ENCODE measurements at regions not wholly inside any gene's neighbourhood (a gene's known extent, or its start where the extent isn't known, plus 50 kb on each side); places are given as distances from the start of the nearest gene placed in this dataset.

DNA sequence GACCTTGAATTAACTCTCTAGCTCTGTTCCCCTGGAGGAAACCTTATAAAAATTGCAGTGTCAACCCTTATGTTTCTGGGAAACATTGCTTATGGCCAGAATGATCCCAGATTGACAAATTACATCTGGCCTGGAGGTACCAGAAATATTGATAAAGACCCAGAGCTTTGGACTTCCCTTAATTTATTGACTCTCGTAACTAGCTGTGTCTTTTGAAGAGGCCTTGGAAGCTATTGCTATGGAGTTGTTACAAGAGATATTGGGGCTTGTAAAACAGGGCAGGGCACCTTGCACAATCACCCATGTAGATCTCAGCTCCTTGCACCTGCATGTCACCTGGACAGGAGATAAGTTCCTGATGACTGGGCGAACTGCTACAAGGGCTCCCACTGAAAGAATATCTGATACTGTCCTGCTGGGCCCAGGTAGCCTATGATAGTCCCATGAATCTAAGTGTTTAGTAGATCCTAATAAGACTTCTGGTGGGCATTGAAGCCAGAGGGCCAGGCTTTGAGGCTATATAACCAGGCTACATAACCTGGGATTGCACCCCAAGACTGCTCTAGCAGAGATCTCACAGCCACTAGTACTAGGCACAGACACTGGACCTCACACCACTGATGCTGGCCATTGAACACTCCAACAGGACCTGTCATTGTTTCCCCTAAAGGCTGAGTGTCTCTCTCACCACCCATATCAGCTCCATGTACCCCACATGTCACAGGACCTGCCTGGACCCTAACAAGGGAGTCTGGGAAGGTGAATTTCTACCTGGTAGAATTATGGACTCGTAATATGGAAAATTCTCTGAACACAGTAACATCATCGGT lies 135.7 kb upstream of the PWP1 start:
- Histone ChIP-seq H3K9me3 (no peaks in the 10 kb centered on the region), H3K27ac (no peak overlapping the region), H3K27me3 (no peaks in the 10 kb centered on the region), H3K36me3 (ENCODE audit: low read depth, missing control alignments) (no peaks in the 10 kb centered on the region), H3K4me3 (no peak overlapping the region), H3K4me1 (no peaks in the 10 kb centered on the region)
- TF ChIP-seq POLR2A (IDR thresholded peaks at IDR 0.05): no peak
- TF ChIP-seq, protein P1, sequence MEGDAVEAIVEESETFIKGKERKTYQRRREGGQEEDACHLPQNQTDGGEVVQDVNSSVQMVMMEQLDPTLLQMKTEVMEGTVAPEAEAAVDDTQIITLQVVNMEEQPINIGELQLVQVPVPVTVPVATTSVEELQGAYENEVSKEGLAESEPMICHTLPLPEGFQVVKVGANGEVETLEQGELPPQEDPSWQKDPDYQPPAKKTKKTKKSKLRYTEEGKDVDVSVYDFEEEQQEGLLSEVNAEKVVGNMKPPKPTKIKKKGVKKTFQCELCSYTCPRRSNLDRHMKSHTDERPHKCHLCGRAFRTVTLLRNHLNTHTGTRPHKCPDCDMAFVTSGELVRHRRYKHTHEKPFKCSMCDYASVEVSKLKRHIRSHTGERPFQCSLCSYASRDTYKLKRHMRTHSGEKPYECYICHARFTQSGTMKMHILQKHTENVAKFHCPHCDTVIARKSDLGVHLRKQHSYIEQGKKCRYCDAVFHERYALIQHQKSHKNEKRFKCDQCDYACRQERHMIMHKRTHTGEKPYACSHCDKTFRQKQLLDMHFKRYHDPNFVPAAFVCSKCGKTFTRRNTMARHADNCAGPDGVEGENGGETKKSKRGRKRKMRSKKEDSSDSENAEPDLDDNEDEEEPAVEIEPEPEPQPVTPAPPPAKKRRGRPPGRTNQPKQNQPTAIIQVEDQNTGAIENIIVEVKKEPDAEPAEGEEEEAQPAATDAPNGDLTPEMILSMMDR (IDR thresholded peaks at IDR 0.05): no peak
- 90 to 93% methylated on average over 3 to 4 of the region's 4 CpGs for WGBS, 2 donors
- intact Hi-C loops (cut with DNase I; ENCODE audit: low total_unique reads): no loop called here
- no peak for DNase-seq

GRCh38 chr12:107551434-107551833 lies 134.2 kb upstream of the PWP1 start:
- Histone ChIP-seq H3K36me3 (ENCODE audit: low read depth, missing control alignments) (no peaks in the 10 kb centered on the region), H3K4me3 (no peak overlapping the region), H3K27me3 (no peaks in the 10 kb centered on the region), H3K4me1 (no peaks in the 10 kb centered on the region), H3K27ac (no peak overlapping the region), H3K9me3 (no peaks in the 10 kb centered on the region)
- TF ChIP-seq POLR2A (IDR thresholded peaks at IDR 0.05): no peak
- TF ChIP-seq, protein P1 (IDR thresholded peaks at IDR 0.05): no peak
- intact Hi-C loops (cut with DNase I; ENCODE audit: low total_unique reads): no loop called here
- DNase-seq: no peak

- Histone ChIP-seq H3K27ac (no peak overlapping the region), H3K36me3 (ENCODE audit: low read depth, missing control alignments) (no peaks in the 10 kb centered on the region), H3K27me3 (no peaks in the 10 kb centered on the region), H3K4me1 (no peaks in the 10 kb centered on the region), H3K4me3 (no peak overlapping the region), H3K9me3 (no peaks in the 10 kb centered on the region)
- intact Hi-C loops (cut with DNase I; ENCODE audit: low total_unique reads): no loop called here
- WGBS, 2 donors: 89 to 97% methylated on average over 4 of the region's 4 CpGs
- no peak for DNase-seq
- TF ChIP-seq POLR2A (IDR thresholded peaks at IDR 0.05): no peak
- TF ChIP-seq, protein P1 (IDR thresholded peaks at IDR 0.05): no peak
Measured at GRCh38 chr12:107552263-107552662, 133.3 kb upstream of the PWP1 start.

DNA sequence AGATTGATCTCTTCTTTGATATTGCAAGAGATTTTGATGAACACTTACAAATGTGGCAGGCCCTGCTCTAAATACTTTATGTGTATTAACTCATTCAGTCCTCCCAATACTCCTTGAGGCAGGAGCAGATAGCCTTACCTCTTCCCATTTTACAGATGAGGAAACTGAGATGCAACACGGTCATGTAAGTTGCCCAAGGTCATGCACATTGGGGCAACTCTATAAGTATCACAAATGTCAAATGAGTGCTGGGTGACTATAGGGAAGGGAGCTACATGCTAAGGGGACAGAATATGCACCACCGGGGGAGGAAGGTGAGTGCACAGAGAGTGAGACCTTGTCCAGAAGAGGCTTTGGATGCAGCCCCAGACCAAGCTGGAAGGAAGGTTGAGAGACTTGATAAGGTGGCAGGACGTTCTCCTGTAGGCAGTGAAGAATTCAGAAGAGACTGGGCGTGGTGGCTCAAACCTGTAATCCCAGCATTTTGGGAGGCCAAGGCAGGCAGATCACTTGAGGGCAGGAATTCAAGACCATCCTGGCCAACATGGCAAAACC lies 132.3 kb upstream of the PWP1 start:
- no peaks in the 10 kb centered on the region for H3K9me3 ChIP-seq
- TF ChIP-seq, protein P1 (IDR thresholded peaks at IDR 0.05): no peak
- no peak for TF ChIP-seq POLR2A (IDR thresholded peaks at IDR 0.05)
- H3K27me3 ChIP-seq: no peaks in the 10 kb centered on the region
- H3K4me3 ChIP-seq: no peak overlapping the region
- H3K36me3 ChIP-seq (ENCODE audit: low read depth, missing control alignments): no peaks in the 10 kb centered on the region
- H3K27ac ChIP-seq: no peak overlapping the region
- no peaks in the 10 kb centered on the region for H3K4me1 ChIP-seq
- WGBS, 2 donors: 75 to 90% methylated on average over 4 of the region's 4 CpGs
- intact Hi-C loops (cut with DNase I; ENCODE audit: low total_unique reads): no loop called here
- no peak for DNase-seq

- Histone ChIP-seq H3K9me3 (no peaks in the 10 kb centered on the region), H3K4me3 (no peak overlapping the region), H3K36me3 (ENCODE audit: low read depth, missing control alignments) (no peaks in the 10 kb centered on the region), H3K27me3 (no peaks in the 10 kb centered on the region), H3K27ac (no peak overlapping the region), H3K4me1 (no peaks in the 10 kb centered on the region)
- no peak for DNase-seq
- TF ChIP-seq POLR2A (IDR thresholded peaks at IDR 0.05): no peak
- TF ChIP-seq, protein P1 (IDR thresholded peaks at IDR 0.05): no peak
- intact Hi-C loops (cut with DNase I; ENCODE audit: low total_unique reads): no loop called here
- WGBS, 2 donors: 59 to 67% methylated on average over 1 to 4 of the region's 4 CpGs
Measured at GRCh38 chr12:107554941-107555340, 130.7 kb upstream of the PWP1 start.

Data from testis (tissue), 2 donors.